ENCODE measurements at regions not wholly inside any gene's neighbourhood (a gene's known extent, or its start where the extent isn't known, plus 50 kb on each side); places are given as distances from the start of the nearest gene placed in this dataset.
"Not testable (repeated sequence)": the region's sequence is repeated elsewhere in the genome, so short reads cannot be mapped to it uniquely, and the experiment has no call there.

DNA sequence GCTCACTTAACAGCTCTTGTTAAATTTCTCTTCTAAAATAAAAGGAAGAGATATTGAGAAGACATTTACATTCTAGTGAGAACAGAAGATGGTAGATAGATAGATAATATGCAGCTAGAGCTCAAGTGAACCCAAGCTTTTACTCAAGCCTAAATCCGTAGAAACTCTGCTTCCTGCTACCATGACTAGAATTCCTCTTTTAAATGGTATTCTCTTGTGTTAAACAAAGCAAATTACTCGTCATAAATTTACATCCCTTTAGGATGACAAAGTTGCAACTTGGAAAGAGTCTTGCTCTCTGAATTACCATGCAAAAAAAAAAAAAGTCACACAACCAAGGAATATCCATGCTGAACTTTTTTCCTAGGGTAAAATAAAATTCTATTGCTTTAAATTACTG is 160.7 kb upstream of the LRFN5 start:
- intact Hi-C loops (cut with DNase I; ENCODE audit: low total_unique reads) = no loop called here
- no peak for DNase-seq
- H3K4me3 ChIP-seq = no peak overlapping the region
- H3K27ac ChIP-seq = no peak overlapping the region
- H3K4me1 ChIP-seq = no peaks in the 10 kb centered on the region
- WGBS, 5 donors = 38 to 61% (median 45%) methylated on average over 2 of the region's 2 CpGs
- TF ChIP-seq, protein P1, sequence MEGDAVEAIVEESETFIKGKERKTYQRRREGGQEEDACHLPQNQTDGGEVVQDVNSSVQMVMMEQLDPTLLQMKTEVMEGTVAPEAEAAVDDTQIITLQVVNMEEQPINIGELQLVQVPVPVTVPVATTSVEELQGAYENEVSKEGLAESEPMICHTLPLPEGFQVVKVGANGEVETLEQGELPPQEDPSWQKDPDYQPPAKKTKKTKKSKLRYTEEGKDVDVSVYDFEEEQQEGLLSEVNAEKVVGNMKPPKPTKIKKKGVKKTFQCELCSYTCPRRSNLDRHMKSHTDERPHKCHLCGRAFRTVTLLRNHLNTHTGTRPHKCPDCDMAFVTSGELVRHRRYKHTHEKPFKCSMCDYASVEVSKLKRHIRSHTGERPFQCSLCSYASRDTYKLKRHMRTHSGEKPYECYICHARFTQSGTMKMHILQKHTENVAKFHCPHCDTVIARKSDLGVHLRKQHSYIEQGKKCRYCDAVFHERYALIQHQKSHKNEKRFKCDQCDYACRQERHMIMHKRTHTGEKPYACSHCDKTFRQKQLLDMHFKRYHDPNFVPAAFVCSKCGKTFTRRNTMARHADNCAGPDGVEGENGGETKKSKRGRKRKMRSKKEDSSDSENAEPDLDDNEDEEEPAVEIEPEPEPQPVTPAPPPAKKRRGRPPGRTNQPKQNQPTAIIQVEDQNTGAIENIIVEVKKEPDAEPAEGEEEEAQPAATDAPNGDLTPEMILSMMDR (IDR thresholded peaks at IDR 0.05) = no peak
- no peak for TF ChIP-seq POLR2AphosphoS5 (IDR thresholded peaks at IDR 0.05)
- no peak for TF ChIP-seq EP300 (IDR thresholded peaks at IDR 0.05)
- no peak for TF ChIP-seq POLR2A (IDR thresholded peaks at IDR 0.05)
- no peaks in the 10 kb centered on the region for H3K36me3 ChIP-seq
- no peaks in the 10 kb centered on the region for H3K27me3 ChIP-seq
- no peaks in the 10 kb centered on the region for H3K9me3 ChIP-seq

DNA sequence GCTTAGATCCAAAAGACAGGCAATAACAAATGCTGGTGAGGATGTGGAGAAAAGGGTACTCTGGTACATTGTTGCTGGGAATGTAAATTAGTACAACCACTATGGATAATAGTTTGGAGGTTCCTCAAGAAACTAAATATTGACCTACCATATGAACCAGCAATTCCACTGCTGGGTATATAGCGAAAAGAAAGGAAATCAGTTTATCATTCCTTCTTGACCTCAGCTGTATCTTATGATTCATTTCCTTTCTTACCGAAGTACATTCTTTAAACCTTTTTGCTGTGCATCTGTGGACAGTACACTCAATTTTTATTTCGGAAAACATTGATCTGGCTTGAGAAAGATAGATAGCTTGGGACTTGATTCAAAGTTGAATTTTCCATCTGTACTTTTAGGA is 183.2 kb upstream of the LRFN5 start:
- no peak overlapping the region for H3K27ac ChIP-seq
- no peak for DNase-seq
- WGBS, 5 donors = 70 to 82% (median 74%) methylated on average over 3 of the region's 3 CpGs
- H3K36me3 ChIP-seq = no peaks in the 10 kb centered on the region
- intact Hi-C loops (cut with DNase I; ENCODE audit: low total_unique reads) = no loop called here
- H3K9me3 ChIP-seq = peaks cover 0 to 3% (median 0%) of the 10 kb centered on the region in 4 donors
- TF ChIP-seq POLR2AphosphoS5 (IDR thresholded peaks at IDR 0.05) = no peak
- TF ChIP-seq POLR2A (IDR thresholded peaks at IDR 0.05) = no peak
- no peak for TF ChIP-seq EP300 (IDR thresholded peaks at IDR 0.05)
- TF ChIP-seq, protein P1 (IDR thresholded peaks at IDR 0.05) = no peak
- no peak overlapping the region for H3K4me3 ChIP-seq
- H3K4me1 ChIP-seq = no peaks in the 10 kb centered on the region
- H3K27me3 ChIP-seq = no peaks in the 10 kb centered on the region

DNA sequence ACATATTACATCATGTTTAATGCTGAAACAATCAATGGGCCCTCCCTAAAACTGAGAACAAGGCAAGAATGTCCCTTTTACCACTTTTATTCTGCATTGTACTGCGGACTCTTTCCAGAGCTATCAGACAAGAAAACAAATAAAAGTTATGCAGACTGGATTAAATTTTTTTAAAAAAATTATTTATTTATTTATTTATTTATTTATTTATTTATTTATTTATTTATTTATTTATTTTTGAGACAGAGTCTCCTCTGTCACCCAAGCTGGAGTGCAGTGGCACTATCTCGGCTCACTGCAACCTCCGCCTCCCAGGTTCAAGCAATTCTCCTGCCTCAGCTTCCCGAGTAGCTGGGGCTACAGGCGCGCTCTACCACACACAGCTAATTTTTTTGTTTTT is 185.4 kb upstream of the LRFN5 start:
- DNase-seq; H3K27ac ChIP-seq; H3K36me3 ChIP-seq; H3K4me1 ChIP-seq; H3K4me3 ChIP-seq; H3K9me3 ChIP-seq; intact Hi-C loops (cut with DNase I; ENCODE audit: low total_unique reads); H3K27me3 ChIP-seq: not testable (repeated sequence)
- 93 to 97% (median 97%) methylated on average over 6 of the region's 6 CpGs for WGBS, 5 donors

DNA sequence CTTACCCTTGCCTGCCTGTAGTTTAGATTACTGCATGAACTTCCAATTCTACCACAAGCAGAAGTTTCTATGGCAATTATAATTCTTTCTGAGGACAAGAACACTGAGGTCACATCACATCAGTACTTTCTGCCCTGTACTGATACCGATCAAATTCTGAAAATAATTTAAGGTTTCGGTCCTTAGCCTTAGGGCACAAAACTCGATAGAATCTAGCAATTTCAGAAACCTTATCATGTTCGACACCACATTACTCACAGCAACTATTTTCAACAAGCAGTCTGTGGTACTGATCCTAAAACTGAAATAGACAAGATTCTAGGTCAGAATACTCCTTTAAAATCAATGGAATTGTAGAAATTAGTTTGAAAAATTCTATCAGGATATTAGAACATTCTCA is 187.0 kb upstream of the LRFN5 start:
- no peak for DNase-seq
- Histone ChIP-seq H3K27me3 (no peaks in the 10 kb centered on the region), H3K36me3 (no peaks in the 10 kb centered on the region), H3K4me3 (no peak overlapping the region), H3K27ac (no peak overlapping the region), H3K9me3 (no peaks in the 10 kb centered on the region), H3K4me1 (no peaks in the 10 kb centered on the region)
- intact Hi-C loops (cut with DNase I; ENCODE audit: low total_unique reads) = no loop called here
- 86 to 92% (median 92%) methylated on average over 4 of the region's 4 CpGs for WGBS, 5 donors
- no peak for TF ChIP-seq POLR2AphosphoS5 (IDR thresholded peaks at IDR 0.05)

DNA sequence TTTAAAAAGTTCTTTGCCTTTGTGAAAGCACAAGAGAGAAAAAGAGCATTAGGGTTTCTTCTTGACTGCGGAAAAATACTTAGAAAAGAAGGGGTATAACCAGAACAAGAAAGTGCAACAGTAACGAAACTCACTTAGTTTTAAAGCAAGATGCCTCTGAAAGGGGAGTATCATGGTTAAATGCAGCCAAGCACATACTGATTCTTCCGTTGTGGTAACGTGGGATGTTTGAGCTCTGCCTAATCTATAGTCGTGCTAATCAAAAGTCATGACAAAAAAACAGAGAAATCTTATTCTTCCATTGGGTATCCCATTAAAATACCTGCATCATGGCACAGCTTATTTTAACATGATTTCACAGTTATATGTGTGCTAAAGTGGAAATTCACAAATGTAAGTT is 187.8 kb upstream of the LRFN5 start:
- WGBS, 5 donors = 51 to 68% (median 56%) methylated on average over 5 of the region's 5 CpGs
- intact Hi-C loops (cut with DNase I; ENCODE audit: low total_unique reads) = no loop called here
- H3K27ac ChIP-seq = no peak overlapping the region

More for the DNA sequence above, 187.8 kb upstream of the LRFN5 start:
- Histone ChIP-seq H3K36me3 (no peaks in the 10 kb centered on the region), H3K27me3 (no peaks in the 10 kb centered on the region), H3K9me3 (no peaks in the 10 kb centered on the region), H3K4me1 (no peaks in the 10 kb centered on the region), H3K4me3 (no peak overlapping the region)
- no peak for DNase-seq
- TF ChIP-seq POLR2A (IDR thresholded peaks at IDR 0.05) (no peak), EP300 (IDR thresholded peaks at IDR 0.05) (no peak), POLR2AphosphoS5 (IDR thresholded peaks at IDR 0.05) (no peak)
- TF ChIP-seq, protein P1 (IDR thresholded peaks at IDR 0.05) = no peak

Data from stomach (tissue), 8 donors.